Activated B cell treated with CpG ODN at 0.5 μM for 24 hours (primary cell): ENCODE measurements at regions not wholly inside any gene's neighbourhood (a gene's known extent, or its start where the extent isn't known, plus 50 kb on each side); places are given as distances from the start of the nearest gene placed in this dataset.

Experiments
- ATAC-seq: fragments of 200-7000 bp; cut with Tn5 transposase; one replicate; pipeline ENCODE4 v1.10.0; 2021; ENCODE audit warnings: low read depth, mild to moderate bottlenecking, moderate library complexity
- CTCF ChIA-PET: fragments of 350-600 bp; sonication (Branson Sonifier 250); formaldehyde crosslinking; loops from one replicate; lab custom pipeline; 2021; ENCODE audit warnings: antibody characterized with exemption; lab: Charles Lee
- POLR2A ChIA-PET: fragments of 350-600 bp; sonication (Branson Sonifier 250); formaldehyde crosslinking; loops from one replicate; lab custom pipeline; 2021; ENCODE audit warnings: antibody characterized with exemption; lab: Charles Lee
- DNase-seq: peaks from one replicate; pipeline ENCODE4 v3.0.0; 2022
- H3K27ac Mint-ChIP-seq: one replicate; pipeline ENCODE4 v1.8.0; 2020; ENCODE audit warnings: mixed read lengths
- H3K27me3 Mint-ChIP-seq: one replicate; pipeline ENCODE4 v1.8.0; 2021; ENCODE audit warnings: mixed read lengths
- H3K36me3 Mint-ChIP-seq: one replicate; pipeline ENCODE4 v1.8.0; 2021; ENCODE audit warnings: low read depth, mixed read lengths
- H3K4me1 Mint-ChIP-seq: one replicate; pipeline ENCODE4 v1.8.0; 2021; ENCODE audit warnings: mixed read lengths
- H3K4me3 Mint-ChIP-seq: one replicate; pipeline ENCODE4 v1.8.0; 2020; ENCODE audit warnings: mild to moderate bottlenecking, mixed read lengths
- H3K9me3 Mint-ChIP-seq: one replicate; pipeline ENCODE4 v1.8.0; 2020; ENCODE audit warnings: mixed read lengths
- intact Hi-C: fragments of 100-400 bp; cut with micrococcal nuclease; formaldehyde crosslinking; loops from one replicate; pipeline ENCODE4 v1.15.1; 2024
- TF ChIP-seq, protein P1 (sequence below): fragments of 200-600 bp; IDR thresholded peaks from one replicate; pipeline ENCODE4 v1.8.0; 2022; ENCODE audit warnings: antibody characterized with exemption, mild to moderate bottlenecking

DNA sequence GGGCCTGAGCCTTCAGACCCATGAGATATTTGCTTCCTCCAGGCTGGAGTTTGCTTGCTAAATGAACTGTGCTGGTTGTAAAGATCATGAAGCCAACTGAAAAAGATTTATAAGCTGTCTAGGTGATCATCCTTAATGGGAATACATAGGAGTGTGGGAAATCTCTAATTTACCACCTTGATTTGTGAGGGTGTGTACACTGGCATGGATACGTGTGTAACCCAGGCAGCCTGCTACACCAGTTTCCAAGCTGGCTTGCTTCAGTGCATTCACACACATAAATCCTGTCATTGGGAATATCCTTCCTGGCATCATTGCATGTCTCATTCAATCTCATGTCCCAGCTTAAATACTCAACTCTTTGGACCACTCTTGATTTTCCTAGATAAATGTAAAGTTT, 57.6 kb upstream of the GNG12 start:
- intact Hi-C loops = no loop called here
- Mint-ChIP-seq H3K27ac (no peak overlapping the region), H3K27me3 (no peaks in the 10 kb centered on the region), H3K4me1 (no peaks in the 10 kb centered on the region), H3K36me3 (no peaks in the 10 kb centered on the region), H3K9me3 (no peaks in the 10 kb centered on the region), H3K4me3 (no peak overlapping the region)
- TF ChIP-seq, protein P1, sequence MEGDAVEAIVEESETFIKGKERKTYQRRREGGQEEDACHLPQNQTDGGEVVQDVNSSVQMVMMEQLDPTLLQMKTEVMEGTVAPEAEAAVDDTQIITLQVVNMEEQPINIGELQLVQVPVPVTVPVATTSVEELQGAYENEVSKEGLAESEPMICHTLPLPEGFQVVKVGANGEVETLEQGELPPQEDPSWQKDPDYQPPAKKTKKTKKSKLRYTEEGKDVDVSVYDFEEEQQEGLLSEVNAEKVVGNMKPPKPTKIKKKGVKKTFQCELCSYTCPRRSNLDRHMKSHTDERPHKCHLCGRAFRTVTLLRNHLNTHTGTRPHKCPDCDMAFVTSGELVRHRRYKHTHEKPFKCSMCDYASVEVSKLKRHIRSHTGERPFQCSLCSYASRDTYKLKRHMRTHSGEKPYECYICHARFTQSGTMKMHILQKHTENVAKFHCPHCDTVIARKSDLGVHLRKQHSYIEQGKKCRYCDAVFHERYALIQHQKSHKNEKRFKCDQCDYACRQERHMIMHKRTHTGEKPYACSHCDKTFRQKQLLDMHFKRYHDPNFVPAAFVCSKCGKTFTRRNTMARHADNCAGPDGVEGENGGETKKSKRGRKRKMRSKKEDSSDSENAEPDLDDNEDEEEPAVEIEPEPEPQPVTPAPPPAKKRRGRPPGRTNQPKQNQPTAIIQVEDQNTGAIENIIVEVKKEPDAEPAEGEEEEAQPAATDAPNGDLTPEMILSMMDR = no peak
- DNase-seq (no peak), ATAC-seq (no peak)
- ChIA-PET CTCF (no interaction called here), POLR2A (no interaction called here)

DNA sequence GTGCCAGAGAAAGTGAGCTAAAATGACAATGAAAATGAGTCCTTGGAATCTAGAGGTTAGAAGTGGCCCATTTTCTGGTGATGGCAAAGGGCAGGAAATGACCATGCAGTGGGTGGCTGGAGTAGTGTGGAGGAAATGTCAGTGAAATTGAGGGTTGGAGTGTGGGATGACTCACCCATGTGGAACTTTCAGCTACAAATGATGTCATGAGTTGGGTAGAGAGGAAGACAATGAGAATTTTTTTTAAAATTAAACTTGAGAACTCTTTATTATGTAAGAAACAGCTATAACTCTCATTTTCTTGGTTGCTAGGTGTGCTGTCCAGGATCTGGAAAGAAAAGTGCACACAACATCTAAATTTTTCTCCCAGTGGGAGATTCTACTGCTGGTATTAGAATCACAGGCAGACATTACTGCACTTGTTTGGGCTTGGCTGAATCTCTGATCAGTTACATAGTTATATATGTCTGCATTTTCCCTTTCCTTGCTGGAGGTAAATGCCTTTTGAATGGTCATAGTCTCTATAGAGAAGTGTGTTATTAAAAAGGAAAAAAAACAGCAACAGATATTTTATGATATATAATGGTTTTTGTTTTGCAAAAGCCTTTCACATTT, 56.8 kb upstream of the GNG12 start:
- intact Hi-C loops = no loop called here
- ATAC-seq = no peak
- TF ChIP-seq, protein P1 = no peak
- Mint-ChIP-seq H3K27ac (no peak overlapping the region), H3K4me3 (no peak overlapping the region), H3K36me3 (no peaks in the 10 kb centered on the region), H3K27me3 (no peaks in the 10 kb centered on the region), H3K9me3 (no peaks in the 10 kb centered on the region), H3K4me1 (no peaks in the 10 kb centered on the region)
- CTCF ChIA-PET = no interaction called here
- POLR2A ChIA-PET = no interaction called here
- no peak for DNase-seq

DNA sequence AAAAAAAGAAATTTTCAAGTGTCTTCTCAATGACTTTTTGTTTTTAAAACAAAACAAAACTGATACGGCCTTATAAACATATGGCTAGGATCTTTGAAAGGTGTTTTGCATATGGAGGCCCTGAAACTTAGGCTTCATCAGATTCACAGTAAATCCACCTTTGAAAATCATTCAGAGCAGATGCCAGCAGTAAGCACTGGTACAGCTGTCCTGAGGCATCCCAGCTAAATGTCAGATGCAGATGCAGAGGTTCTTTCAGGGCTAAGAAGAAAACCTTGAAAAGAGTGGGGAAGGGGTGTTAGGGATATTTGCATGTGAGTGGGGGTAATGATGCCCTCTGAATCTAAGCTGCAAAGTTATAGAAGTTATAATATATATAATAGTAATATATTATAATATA, 56.2 kb upstream of the GNG12 start:
- no peaks in the 10 kb centered on the region for H3K4me1 Mint-ChIP-seq
- DNase-seq = no peak
- ChIA-PET CTCF (no interaction called here), POLR2A (no interaction called here)
- no peak for ATAC-seq
- TF ChIP-seq, protein P1 = no peak
- no peaks in the 10 kb centered on the region for H3K9me3 Mint-ChIP-seq
- no peak overlapping the region for H3K27ac Mint-ChIP-seq
- no peak overlapping the region for H3K4me3 Mint-ChIP-seq
- H3K27me3 Mint-ChIP-seq = no peaks in the 10 kb centered on the region
- intact Hi-C loops = no loop called here
- no peaks in the 10 kb centered on the region for H3K36me3 Mint-ChIP-seq

DNA sequence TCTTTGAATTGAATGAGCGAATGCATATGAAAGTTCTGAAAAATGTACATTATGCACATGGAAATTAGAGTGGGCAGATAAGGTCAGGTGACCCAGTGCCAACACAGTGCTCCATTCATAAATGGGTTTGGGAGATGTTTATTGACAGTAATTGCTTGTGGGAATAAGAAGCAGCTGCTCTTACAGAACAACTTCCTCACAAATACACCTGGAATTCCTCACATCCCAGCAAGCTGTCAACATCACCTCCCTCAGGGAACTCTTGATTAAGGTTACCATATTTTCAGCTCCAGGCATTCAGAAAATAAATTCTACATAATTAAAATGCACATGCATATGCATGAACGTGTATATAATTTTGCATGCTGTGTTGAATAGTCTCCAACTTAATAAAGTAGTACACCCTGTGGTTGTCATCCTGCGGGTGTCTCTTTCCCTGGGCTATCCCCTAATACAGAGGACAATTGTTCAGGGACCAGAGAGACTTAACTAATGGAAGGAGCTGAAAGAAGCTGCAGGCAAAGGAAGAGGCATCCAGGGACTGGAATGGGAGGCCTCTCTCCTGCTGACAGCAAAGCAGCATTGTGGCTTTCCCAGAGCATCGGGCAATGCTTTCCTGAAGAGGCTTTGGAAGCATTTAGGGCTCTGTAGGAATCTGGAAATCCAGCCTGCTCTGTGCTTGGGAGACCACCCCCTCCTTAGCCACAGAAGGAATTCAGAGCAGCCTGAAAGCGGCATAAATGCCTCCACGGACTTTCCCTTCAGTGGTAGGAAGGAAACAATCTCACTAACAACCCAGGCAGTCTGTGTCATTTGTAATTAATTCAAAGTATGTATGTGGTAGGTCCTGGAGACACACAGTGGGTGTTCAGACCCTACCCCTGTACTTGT, 55.2 kb upstream of the GNG12 start:
- Mint-ChIP-seq H3K9me3 (no peaks in the 10 kb centered on the region), H3K4me1 (no peaks in the 10 kb centered on the region), H3K36me3 (no peaks in the 10 kb centered on the region), H3K27ac (no peak overlapping the region), H3K4me3 (no peak overlapping the region), H3K27me3 (no peaks in the 10 kb centered on the region)
- ChIA-PET CTCF (no interaction called here), POLR2A (no interaction called here)
- TF ChIP-seq, protein P1 = no peak
- intact Hi-C loops = no loop called here
- no peak for ATAC-seq
- DNase-seq = no peak

DNA sequence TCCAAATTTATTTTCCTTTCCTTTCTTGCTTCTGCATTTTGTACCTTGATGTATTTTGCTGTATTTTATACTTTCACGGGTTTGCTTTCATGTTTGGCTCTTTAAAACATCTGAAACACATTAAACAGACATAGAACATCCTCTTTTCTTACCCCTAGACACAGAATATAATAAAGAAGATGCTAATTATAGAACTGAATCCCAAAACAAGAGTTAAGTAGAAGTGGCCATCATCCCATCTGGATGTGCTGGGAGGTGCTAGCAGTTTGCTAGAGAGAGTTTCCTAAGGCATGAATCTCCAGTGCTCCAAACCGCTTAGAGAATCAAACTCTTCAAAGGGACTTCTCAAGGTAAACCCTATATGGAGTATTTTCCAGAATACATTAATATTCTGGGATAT, 53.9 kb upstream of the GNG12 start:
- no peak for ATAC-seq
- ChIA-PET CTCF (no interaction called here), POLR2A (no interaction called here)
- Mint-ChIP-seq H3K27ac (no peak overlapping the region), H3K9me3 (no peaks in the 10 kb centered on the region), H3K4me1 (no peaks in the 10 kb centered on the region), H3K36me3 (no peaks in the 10 kb centered on the region), H3K4me3 (no peak overlapping the region), H3K27me3 (no peaks in the 10 kb centered on the region)
- intact Hi-C loops = no loop called here
- TF ChIP-seq, protein P1 = no peak
- DNase-seq = no peak
